HG02973 (cell line): ENCODE measurements at regions not wholly inside any gene's neighbourhood (a gene's known extent, or its start where the extent isn't known, plus 50 kb on each side); places are given as distances from the start of the nearest gene placed in this dataset.

Experiments
- ATAC-seq: cut with Tn5 transposase; IDR thresholded peaks from one replicate; pipeline ENCODE4 v1.9.1; 2021; ENCODE audit warnings: moderate library complexity; ENCODE audit not compliant: unreplicated experiment

- ATAC-seq: no peak
Measured at GRCh38 chr12:88251798-88252197, 109.7 kb downstream of the TMTC3 start.

GRCh38 chr12:88253371-88253978 is 111.4 kb downstream of the TMTC3 start:
- no peak for ATAC-seq

- ATAC-seq: no peak
Measured at GRCh38 chr12:88255224-88255623, 113.1 kb downstream of the TMTC3 start.

- no peak for ATAC-seq
Measured at GRCh38 chr12:88255847-88256246, 113.7 kb downstream of the TMTC3 start.

GRCh38 chr12:88258396-88258795 is 116.3 kb downstream of the TMTC3 start:
- no peak for ATAC-seq

GRCh38 chr12:88266806-88267360 is 124.8 kb downstream of the TMTC3 start:
- no peak for ATAC-seq

GRCh38 chr12:88267630-88268029 is 125.5 kb downstream of the TMTC3 start:
- ATAC-seq: no peak

GRCh38 chr12:88272456-88272855 is 130.3 kb downstream of the TMTC3 start:
- no peak for ATAC-seq

GRCh38 chr12:88273450-88273849 is 131.3 kb downstream of the TMTC3 start:
- no peak for ATAC-seq

- ATAC-seq: no peak
Measured at GRCh38 chr12:88273875-88274274, 131.8 kb downstream of the TMTC3 start.

- no peak for ATAC-seq
Measured at GRCh38 chr12:88291498-88292131, 149.5 kb downstream of the TMTC3 start.

- no peak for ATAC-seq
Measured at GRCh38 chr12:88298014-88298682, 156.0 kb downstream of the TMTC3 start.

GRCh38 chr12:88298761-88299242 is 156.7 kb downstream of the TMTC3 start:
- ATAC-seq: no peak

GRCh38 chr12:88299567-88300101 is 157.5 kb downstream of the TMTC3 start:
- ATAC-seq: peak; percentile 95

GRCh38 chr12:88300931-88301330 is 158.8 kb downstream of the TMTC3 start:
- no peak for ATAC-seq

GRCh38 chr12:88303335-88303734 is 161.2 kb downstream of the TMTC3 start:
- no peak for ATAC-seq

GRCh38 chr12:88305254-88305890 is 163.3 kb downstream of the TMTC3 start:
- ATAC-seq: no peak

- ATAC-seq: no peak
Measured at GRCh38 chr12:88306471-88307069, 164.5 kb downstream of the TMTC3 start.

- ATAC-seq: no peak
Measured at GRCh38 chr12:88307961-88308360, 165.9 kb downstream of the TMTC3 start.

- ATAC-seq: no peak
Measured at GRCh38 chr12:88308825-88309224, 166.7 kb downstream of the TMTC3 start.

- no peak for ATAC-seq
Measured at GRCh38 chr12:88309546-88309945, 167.4 kb downstream of the TMTC3 start.
